ENCODE measurements at regions not wholly inside any gene's neighbourhood (a gene's known extent, or its start where the extent isn't known, plus 50 kb on each side); places are given as distances from the start of the nearest gene placed in this dataset.
A peak's percentile ranks its signal among the peaks of the same experiment; 100 is the strongest.

GRCh38 chr6:168198302-168199180 lies 119.5 kb upstream of the FRMD1 start:
- Histone ChIP-seq H3K4me3 (no peak overlapping the region), H3K27me3 (peaks cover 0 to 16% of the 10 kb centered on the region in 2 donors), H3K4me1 (no peaks in the 10 kb centered on the region), H3K36me3 (no peaks in the 10 kb centered on the region), H3K9me3 (no peaks in the 10 kb centered on the region), H3K27ac (no peak overlapping the region)
- DNase-seq: peak; percentile 17 to 50
- TF ChIP-seq CTCF (IDR thresholded peaks at IDR 0.05): no peak
- intact Hi-C loops (cut with DNase I; ENCODE audit: low total_unique reads): no loop called here

GRCh38 chr6:168197636-168198301 lies 118.8 kb upstream of the FRMD1 start:
- peak in 1 of 2 donors; percentile 3 for DNase-seq
- peaks cover 0 to 16% of the 10 kb centered on the region in 2 donors for H3K27me3 ChIP-seq
- no peaks in the 10 kb centered on the region for H3K4me1 ChIP-seq
- intact Hi-C loops (cut with DNase I; ENCODE audit: low total_unique reads): no loop called here
- no peak for TF ChIP-seq CTCF (IDR thresholded peaks at IDR 0.05)
- H3K9me3 ChIP-seq: no peaks in the 10 kb centered on the region
- H3K36me3 ChIP-seq: no peaks in the 10 kb centered on the region
- H3K4me3 ChIP-seq: no peak overlapping the region
- no peak overlapping the region for H3K27ac ChIP-seq

- no peak overlapping the region for H3K4me3 ChIP-seq
- no peak for TF ChIP-seq CTCF (IDR thresholded peaks at IDR 0.05)
- H3K27me3 ChIP-seq: peaks cover 0 to 20% of the 10 kb centered on the region in 2 donors
- H3K9me3 ChIP-seq: no peaks in the 10 kb centered on the region
- DNase-seq: peak; percentile 10 to 46
- intact Hi-C loops (cut with DNase I; ENCODE audit: low total_unique reads): no loop called here
- no peak overlapping the region for H3K27ac ChIP-seq
- no peaks in the 10 kb centered on the region for H3K4me1 ChIP-seq
- H3K36me3 ChIP-seq: no peaks in the 10 kb centered on the region
Measured at GRCh38 chr6:168196881-168197635, 118.0 kb upstream of the FRMD1 start.

- intact Hi-C loops (cut with DNase I; ENCODE audit: low total_unique reads): no loop called here
- H3K4me1 ChIP-seq: no peaks in the 10 kb centered on the region
- no peak overlapping the region for H3K27ac ChIP-seq
- no peaks in the 10 kb centered on the region for H3K36me3 ChIP-seq
- H3K4me3 ChIP-seq: no peak overlapping the region
- H3K9me3 ChIP-seq: no peaks in the 10 kb centered on the region
- TF ChIP-seq CTCF (IDR thresholded peaks at IDR 0.05): no peak
- peaks cover 0 to 22% of the 10 kb centered on the region in 2 donors for H3K27me3 ChIP-seq
- peak; percentile 9 to 23 for DNase-seq
Measured at GRCh38 chr6:168196385-168196860, 117.4 kb upstream of the FRMD1 start.

GRCh38 chr6:168195712-168196111 lies 116.7 kb upstream of the FRMD1 start:
- no peak for TF ChIP-seq CTCF (IDR thresholded peaks at IDR 0.05)
- no peaks in the 10 kb centered on the region for H3K9me3 ChIP-seq
- intact Hi-C loops (cut with DNase I; ENCODE audit: low total_unique reads): no loop called here
- H3K27ac ChIP-seq: no peak overlapping the region
- DNase-seq: peak; percentile 4 to 17
- H3K27me3 ChIP-seq: peaks cover 0 to 22% of the 10 kb centered on the region in 2 donors
- no peaks in the 10 kb centered on the region for H3K36me3 ChIP-seq
- no peak overlapping the region for H3K4me3 ChIP-seq
- H3K4me1 ChIP-seq: no peaks in the 10 kb centered on the region
